ENCODE measurements at regions not wholly inside any gene's neighbourhood (a gene's known extent, or its start where the extent isn't known, plus 50 kb on each side); places are given as distances from the start of the nearest gene placed in this dataset.

- H3K4me3 ChIP-seq (ENCODE audit: low read depth, low read length) = no peak overlapping the region
- no peaks in the 10 kb centered on the region for H3K4me1 ChIP-seq (ENCODE audit: control insufficient read depth, insufficient read depth, low read length)
- ChIA-PET CTCF (no interaction called here), POLR2A (no interaction called here)
- H3K36me3 ChIP-seq (ENCODE audit: control insufficient read depth in 2 of 2, insufficient read depth in 1 of 2, low read length in 2 of 2) = no peaks in the 10 kb centered on the region
- no peaks in the 10 kb centered on the region for H3K9me3 ChIP-seq (ENCODE audit: control insufficient read depth, insufficient read depth, low read depth, low read length)
- H3K27ac ChIP-seq (ENCODE audit: extremely low read depth, low read depth, low read length) = no peak overlapping the region
- 0 out of 2 replicates have a peak, but pooled peaks have one; percentile 21 for TF ChIP-seq ZFHX2 (tag by site-specific recombination; conservative IDR thresholded peaks at IDR 0.05)
- no peak for TF ChIP-seq ZNF175 (tag by site-specific recombination; IDR thresholded peaks at IDR 0.05)
- TF ChIP-seq ZNF335 (tag by site-specific recombination; conservative IDR thresholded peaks at IDR 0.05) = no peak
Measured at GRCh38 chr13:21833921-21834320, 163.0 kb downstream of the FGF9 start.

GRCh38 chr13:21834521-21834920, 163.6 kb downstream of the FGF9 start:
- Histone ChIP-seq H3K36me3 (ENCODE audit: control insufficient read depth in 2 of 2, insufficient read depth in 1 of 2, low read length in 2 of 2) (no peaks in the 10 kb centered on the region), H3K4me1 (ENCODE audit: control insufficient read depth, insufficient read depth, low read length) (no peaks in the 10 kb centered on the region), H3K27ac (ENCODE audit: extremely low read depth, low read depth, low read length) (no peak overlapping the region), H3K9me3 (ENCODE audit: control insufficient read depth, insufficient read depth, low read depth, low read length) (no peaks in the 10 kb centered on the region), H3K4me3 (ENCODE audit: low read depth, low read length) (no peak overlapping the region)
- CTCF ChIA-PET = no interaction called here
- no peak for TF ChIP-seq ZNF132 (tag by site-specific recombination; IDR thresholded peaks at IDR 0.05; ENCODE audit: borderline replicate concordance)
- TF ChIP-seq ZNF335 (tag by site-specific recombination; conservative IDR thresholded peaks at IDR 0.05) = no peak
- TF ChIP-seq SETDB1 (IDR thresholded peaks at IDR 0.05; ENCODE audit: insufficient read length, low read length) = no peak
- TF ChIP-seq ZXDB (tag by site-specific recombination; IDR thresholded peaks at IDR 0.05) = no peak
- no peak for TF ChIP-seq ZNF558 (tag by site-specific recombination; IDR thresholded peaks at IDR 0.05)
- no peak for TF ChIP-seq ZNF629 (tag by site-specific recombination; IDR thresholded peaks at IDR 0.05)
- TF ChIP-seq ZNF529 (tag by site-specific recombination; IDR thresholded peaks at IDR 0.05; ENCODE audit: insufficient replicate concordance) = no peak
- TF ChIP-seq ZNF416 (tag by site-specific recombination; IDR thresholded peaks at IDR 0.05) = no peak
- no peak for TF ChIP-seq PRDM2 (tag by site-specific recombination; IDR thresholded peaks at IDR 0.05; ENCODE audit: borderline replicate concordance)
- no peak for TF ChIP-seq ZNF48 (tag by site-specific recombination; IDR thresholded peaks at IDR 0.05)
- no peak for TF ChIP-seq ZNF654 (tag by site-specific recombination; IDR thresholded peaks at IDR 0.05; ENCODE audit: low read depth)
- no peak for TF ChIP-seq ZNF76 (tag by site-specific recombination; IDR thresholded peaks at IDR 0.05; ENCODE audit: borderline replicate concordance, low read depth)
- no peak for TF ChIP-seq ZNF621 (tag by site-specific recombination; IDR thresholded peaks at IDR 0.05)
- TF ChIP-seq TCF7L2 (IDR thresholded peaks at IDR 0.05; ENCODE audit: borderline replicate concordance, low read depth, low read length) = no peak
- TF ChIP-seq ZSCAN16 (tag by site-specific recombination; IDR thresholded peaks at IDR 0.05) = no peak
- TF ChIP-seq ZSCAN4 (tag by site-specific recombination; IDR thresholded peaks at IDR 0.05) = no peak
- POLR2A ChIA-PET = no interaction called here
